Body of pancreas (tissue), 4 donors: ENCODE measurements at regions not wholly inside any gene's neighbourhood (a gene's known extent, or its start where the extent isn't known, plus 50 kb on each side); places are given as distances from the start of the nearest gene placed in this dataset.

ENCODE experiments used
- POLR2A ChIP-seq, 3 donors: fragments of 450-650 bp; IDR thresholded peaks; one replicate each; pipeline ENCODE4 v1.6.1; 2016; ENCODE audit warnings: antibody characterized with exemption in 3 of 3, mild to moderate bottlenecking in 2 of 3
- TF ChIP-seq, protein P1 (sequence below), 7 experiments: fragments of 450-650 bp in 4 of 7; fragments of 200-600 bp in 3 of 7; sonication (generic) in 3 of 7; IDR thresholded peaks; one replicate each; pipeline ENCODE4 v1.5.1; 2016 to 2019; ENCODE audit warnings: antibody characterized with exemption in 7 of 7

DNA sequence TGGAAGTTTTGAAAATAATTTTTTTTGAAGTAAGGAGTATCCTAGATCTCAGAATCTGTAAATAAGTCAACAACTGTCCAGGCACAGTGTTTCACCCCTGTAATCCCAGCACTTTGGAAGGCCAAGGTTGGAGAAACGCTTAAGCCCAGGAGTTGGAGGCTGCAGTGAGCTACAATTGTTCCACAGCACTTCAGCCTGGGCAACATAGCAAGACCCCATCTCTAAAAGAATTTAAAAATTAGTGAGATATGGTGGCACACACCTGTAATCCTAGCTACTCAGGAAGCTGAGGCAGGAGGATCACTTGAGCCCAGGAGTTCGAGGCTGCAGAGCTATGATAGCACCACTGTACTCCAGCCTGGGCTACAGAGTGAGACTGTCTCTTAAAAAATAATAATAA, 87.2 kb upstream of the ZNF507 start:
- TF ChIP-seq, protein P1, sequence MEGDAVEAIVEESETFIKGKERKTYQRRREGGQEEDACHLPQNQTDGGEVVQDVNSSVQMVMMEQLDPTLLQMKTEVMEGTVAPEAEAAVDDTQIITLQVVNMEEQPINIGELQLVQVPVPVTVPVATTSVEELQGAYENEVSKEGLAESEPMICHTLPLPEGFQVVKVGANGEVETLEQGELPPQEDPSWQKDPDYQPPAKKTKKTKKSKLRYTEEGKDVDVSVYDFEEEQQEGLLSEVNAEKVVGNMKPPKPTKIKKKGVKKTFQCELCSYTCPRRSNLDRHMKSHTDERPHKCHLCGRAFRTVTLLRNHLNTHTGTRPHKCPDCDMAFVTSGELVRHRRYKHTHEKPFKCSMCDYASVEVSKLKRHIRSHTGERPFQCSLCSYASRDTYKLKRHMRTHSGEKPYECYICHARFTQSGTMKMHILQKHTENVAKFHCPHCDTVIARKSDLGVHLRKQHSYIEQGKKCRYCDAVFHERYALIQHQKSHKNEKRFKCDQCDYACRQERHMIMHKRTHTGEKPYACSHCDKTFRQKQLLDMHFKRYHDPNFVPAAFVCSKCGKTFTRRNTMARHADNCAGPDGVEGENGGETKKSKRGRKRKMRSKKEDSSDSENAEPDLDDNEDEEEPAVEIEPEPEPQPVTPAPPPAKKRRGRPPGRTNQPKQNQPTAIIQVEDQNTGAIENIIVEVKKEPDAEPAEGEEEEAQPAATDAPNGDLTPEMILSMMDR (IDR thresholded peaks at IDR 0.05), result no peak
- TF ChIP-seq POLR2A (IDR thresholded peaks at IDR 0.05), result no peak
